HepG2 (cell line): ENCODE measurements at regions not wholly inside any gene's neighbourhood (a gene's known extent, or its start where the extent isn't known, plus 50 kb on each side); places are given as distances from the start of the nearest gene placed in this dataset.
A peak's percentile ranks its signal among the peaks of the same experiment; 100 is the strongest.

Experiments used
- ATAC-seq: fragments of 200-7000 bp; cut with Tn5 transposase; 3 replicates; pipeline ENCODE4 v1.9.1; 2020; ENCODE audit warnings: mild to moderate bottlenecking, moderate library complexity
- BruUV-seq: library from RNA; stranded (reverse); fragments of 400-500 nt; replicated peaks from 2 replicates; lab custom pipeline; 2021; lab: Mats Ljungman, UMichigan
- CTCF ChIA-PET: fragments of 300-600 bp; formaldehyde crosslinking; extraction: SDS; loops from one replicate; lab custom pipeline; 2021; ENCODE audit warnings: low total read pairs, inconsistent platforms, low intra/inter-chr PET ratio; lab: Yijun Ruan, JAX
- POLR2A ChIA-PET: fragments of 350-600 bp; sonication (Branson Sonifier 250); formaldehyde crosslinking; loops from one replicate; lab custom pipeline; 2020; ENCODE audit warnings: antibody characterized with exemption, inconsistent platforms; lab: Yijun Ruan, JAX
- DNase-seq: peaks from one replicate; pipeline ENCODE4 v3.0.0-alpha.2; 2015; ENCODE audit warnings: low spot score
- FAIRE-seq: peaks from 3 replicates; lab custom pipeline; 2011; peaks lifted over from hg19 to GRCh38; lab: Jason Lieb, UNC
- H2AFZ ChIP-seq: one replicate; pipeline ENCODE4 v1.6.1; 2011; ENCODE audit warnings: low read length, inconsistent platforms
- H3K27ac ChIP-seq: fragments of 300-600 bp; 3 replicates; pipeline ENCODE4 v1.8.0; 2011; ENCODE audit warnings: mixed run types, mild to moderate bottlenecking, mixed read lengths, low read length, inconsistent platforms; ENCODE audit not compliant: insufficient read depth; ENCODE audit errors: extremely low read length
- H3K27me3 ChIP-seq, 2 experiments: fragments of 200-600 bp in 1 of 2; 2 replicates in 1 of 2; 3 replicates in 1 of 2; pipeline versions ENCODE4 v1.6.0 to v1.8.0; 2011; ENCODE audit warnings: low read length in 2 of 2, mild to moderate bottlenecking in 2 of 2, moderate library complexity in 2 of 2, inconsistent platforms in 1 of 2; ENCODE audit not compliant: insufficient read depth in 2 of 2, control insufficient read depth in 1 of 2
- H3K36me3 ChIP-seq, 2 experiments: fragments of 200-600 bp in 1 of 2; replicated peaks in 1 of 2; 2 replicates in 1 of 2; 3 replicates in 1 of 2; pipeline versions ENCODE4 v1.5.1 to v1.8.0; 2011; ENCODE audit warnings: low read length in 2 of 2, inconsistent platforms in 1 of 2; ENCODE audit not compliant: insufficient read depth in 2 of 2, control insufficient read depth in 1 of 2
- H3K4me1 ChIP-seq: 2 replicates; pipeline ENCODE4 v1.5.1; 2012; ENCODE audit warnings: low read length, inconsistent platforms; ENCODE audit not compliant: insufficient read depth
- H3K4me2 ChIP-seq: 2 replicates; pipeline ENCODE4 v1.6.0; 2011; ENCODE audit warnings: low read depth, low read length, inconsistent platforms
- H3K4me3 ChIP-seq, 3 experiments: fragments of 200-600 bp in 1 of 3; sonication (generic), shearing (Covaris generic) in 1 of 3; replicated peaks in 1 of 3; 2 replicates each; pipeline ENCODE4 v1.5.1; 2011 to 2016; ENCODE audit warnings: low read length in 3 of 3, inconsistent platforms in 2 of 3, low read depth in 2 of 3, mild to moderate bottlenecking in 2 of 3, control low read depth in 1 of 3, mixed read lengths in 1 of 3; ENCODE audit not compliant: insufficient read depth in 1 of 3
- H3K79me2 ChIP-seq: one replicate; pipeline ENCODE4 v1.6.1; 2011; ENCODE audit warnings: low read length, inconsistent platforms; ENCODE audit not compliant: insufficient read depth
- H3K9ac ChIP-seq: 2 replicates; pipeline ENCODE4 v1.6.0; 2011; ENCODE audit warnings: mild to moderate bottlenecking, low read depth, low read length, inconsistent platforms; ENCODE audit not compliant: insufficient read depth
- H3K9me3 ChIP-seq: 2 replicates; pipeline ENCODE4 v1.5.1; 2012; ENCODE audit warnings: mild to moderate bottlenecking, low read length
- H4K20me1 ChIP-seq: 2 replicates; pipeline ENCODE4 v1.6.0; 2011; ENCODE audit warnings: inconsistent platforms, mild to moderate bottlenecking, low read length, moderate library complexity; ENCODE audit not compliant: insufficient read depth
- AGO2 ChIP-seq: fragments of 200-400 bp; formaldehyde crosslinking; optimal IDR thresholded peaks from 2 replicates; pipeline ENCODE3; 2017; ENCODE audit warnings: mild to moderate bottlenecking, low read depth, low read length, moderate library complexity
- CENPBD1 ChIP-seq: sonication (generic); formaldehyde crosslinking; IDR thresholded peaks from 2 replicates; pipeline ENCODE4 v1.8.0; 2022; ENCODE audit warnings: missing genetic modification reagents, low read depth, mild to moderate bottlenecking, borderline replicate concordance
- EED ChIP-seq: sonication (generic); formaldehyde crosslinking; IDR thresholded peaks from 2 replicates; pipeline ENCODE4 v1.5.0; 2020; ENCODE audit warnings: mild to moderate bottlenecking, missing genetic modification reagents
- SATB2 ChIP-seq: sonication (generic); formaldehyde crosslinking; IDR thresholded peaks from 2 replicates; pipeline ENCODE4 v1.5.0; 2020; ENCODE audit warnings: missing genetic modification reagents
- SKIL ChIP-seq: sonication (generic); formaldehyde crosslinking; IDR thresholded peaks from 2 replicates; pipeline ENCODE4 v1.8.0; 2022; ENCODE audit warnings: missing genetic modification reagents, mild to moderate bottlenecking, moderate library complexity, borderline replicate concordance
- THAP9 ChIP-seq: sonication (generic); formaldehyde crosslinking; IDR thresholded peaks from 2 replicates; pipeline ENCODE4; 2020; ENCODE audit warnings: missing genetic modification reagents, mild to moderate bottlenecking, borderline replicate concordance
- ZNF121 ChIP-seq: sonication (generic); formaldehyde crosslinking; IDR thresholded peaks from 2 replicates; pipeline ENCODE4 v1.5.0; 2020; ENCODE audit warnings: mild to moderate bottlenecking, missing genetic modification reagents
- ZNF18 ChIP-seq: sonication (generic); formaldehyde crosslinking; IDR thresholded peaks from 2 replicates; pipeline ENCODE4 v1.8.0; 2022; ENCODE audit warnings: mild to moderate bottlenecking, missing genetic modification reagents; ENCODE audit not compliant: insufficient replicate concordance
- ZNF256 ChIP-seq: sonication (generic); formaldehyde crosslinking; conservative IDR thresholded peaks from 2 replicates; pipeline ENCODE4 v1.4.0; 2020; ENCODE audit warnings: missing genetic modification reagents
- ZNF317 ChIP-seq: sonication (generic); formaldehyde crosslinking; IDR thresholded peaks from 2 replicates; pipeline ENCODE4 v1.5.0; 2020; ENCODE audit warnings: mild to moderate bottlenecking, missing genetic modification reagents
- WGBS: methylation state at CpG from one replicate; pipeline ENCODE4 v1.1.6; 2017; ENCODE audit warnings: low lambda C conversion rate; 5-methylcytosine and 5-hydroxymethylcytosine counted together
- in situ Hi-C: cut with HindIII; loops from 2 replicates; pipeline ENCODE4 v1.10.0; 2017; ENCODE audit warnings: low pct_unique_long_range_greater_than_20kb; ENCODE audit not compliant: extremely low pct_ligation_motif_present
- intact Hi-C: fragments of 100-400 bp; cut with micrococcal nuclease; formaldehyde crosslinking; loops from one replicate; pipeline ENCODE4 v1.10.0; 2022; ENCODE audit not compliant: unreplicated experiment

GRCh38 chr9:107425101-107426025 is 64.2 kb downstream of the KLF4 start (continued):
- peak; percentile 32; the same call in 1 of the 2 replicates for TF ChIP-seq THAP9
- peak; percentile 66; the same call in 1 of the 2 replicates for TF ChIP-seq ZNF121 (CRISPR knock-in tag)
- 0 out of 2 replicates have a peak, but pooled peaks have one; percentile 47 for TF ChIP-seq ZNF256
- TF ChIP-seq SKIL (CRISPR knock-in tag): no peak

- Histone ChIP-seq H3K79me2 (no peaks in the 10 kb centered on the region), H3K36me3 (no peaks in the 10 kb centered on the region)
- intact Hi-C loops: loop anchor here (10.0 kb wide), 1 partner anchor 61 kb away; the partner anchor contains the start of gene KLF4
- BruUV-seq: no TSS peak
- TF ChIP-seq ZNF317 (CRISPR knock-in tag) (no peak), EED (CRISPR knock-in tag) (no peak), CENPBD1 (CRISPR knock-in tag) (no peak), SATB2 (CRISPR knock-in tag) (no peak), AGO2 (no peak), ZNF18 (CRISPR knock-in tag) (no peak)
- TF ChIP-seq, all 625 proteins: peak for 0
- Histone ChIP-seq H3K9me3 (no peaks in the 10 kb centered on the region), H3K27me3 (0 out of 5 replicates have a peak, but pooled peaks cover 0 to 4% of the 10 kb centered on the region in 2 experiments), H3K9ac (no peak overlapping the region), H4K20me1 (no peaks in the 10 kb centered on the region), H3K27ac (no peak overlapping the region), H3K4me3 (no peak overlapping the region), H3K4me2 (no peak overlapping the region), H2AFZ (no peak overlapping the region), H3K4me1 (peaks cover 5% of the 10 kb centered on the region; the same call in 1 of the 2 replicates)
- POLR2A ChIA-PET: no interaction called here
- CTCF ChIA-PET: no interaction called here
- 65% methylated on average over 6 of the region's 6 CpGs for WGBS
- DNase-seq (no peak), FAIRE-seq (no peak), ATAC-seq (no peak)
- in situ Hi-C loops: loop anchor here (5.0 to 25.0 kb wide), 2 partner anchors 849 to 1139 kb away; no protein-coding TSS in a partner anchor
Observed at GRCh38 chr9:107423540-107423939, 66.0 kb downstream of the KLF4 start.
